Astrocyte (in vitro differentiated cells and primary cell): ENCODE measurements at regions not wholly inside any gene's neighbourhood (a gene's known extent, or its start where the extent isn't known, plus 50 kb on each side); places are given as distances from the start of the nearest gene placed in this dataset.

Experiments used
- DNase-seq: peaks from one replicate; pipeline ENCODE4 v3.0.0-alpha.2; 2010; ENCODE audit warnings: low read depth
- FAIRE-seq: peaks from 2 replicates; lab custom pipeline; 2011; peaks lifted over from hg19 to GRCh38; lab: Jason Lieb, UNC
- H2AFZ ChIP-seq: 2 replicates; pipeline ENCODE4 v1.6.0; 2012; ENCODE audit warnings: low read depth, low read length, inconsistent platforms
- H3K27ac ChIP-seq: 2 replicates; pipeline ENCODE4 v1.5.1; 2011; ENCODE audit warnings: low read depth, low read length, inconsistent platforms
- H3K27me3 ChIP-seq: 2 replicates; pipeline ENCODE4 v1.6.0; 2011; ENCODE audit warnings: low read length, inconsistent platforms; ENCODE audit not compliant: insufficient read depth
- H3K36me3 ChIP-seq: 2 replicates; pipeline ENCODE4 v1.5.1; 2011; ENCODE audit warnings: low read length, inconsistent platforms; ENCODE audit not compliant: insufficient read depth
- H3K4me1 ChIP-seq: 2 replicates; pipeline ENCODE4 v1.5.1; 2011; ENCODE audit warnings: low read length, inconsistent platforms; ENCODE audit not compliant: insufficient read depth
- H3K4me2 ChIP-seq: 2 replicates; pipeline ENCODE4 v1.6.0; 2012; ENCODE audit warnings: low read length, inconsistent platforms
- H3K4me3 ChIP-seq: 2 replicates; pipeline ENCODE4 v1.5.1; 2011; ENCODE audit warnings: low read depth, mild to moderate bottlenecking, low read length, inconsistent platforms; ENCODE audit not compliant: insufficient read depth
- H3K79me2 ChIP-seq: 2 replicates; pipeline ENCODE4 v1.6.0; 2012; ENCODE audit warnings: mild to moderate bottlenecking, low read length, inconsistent platforms; ENCODE audit not compliant: insufficient read depth
- H3K9ac ChIP-seq: 2 replicates; pipeline ENCODE4 v1.6.0; 2012; ENCODE audit warnings: mild to moderate bottlenecking, low read length, inconsistent platforms
- H3K9me3 ChIP-seq: 2 replicates; pipeline ENCODE4 v1.5.1; 2012; ENCODE audit warnings: low read depth, mild to moderate bottlenecking, low read length, inconsistent platforms; ENCODE audit not compliant: insufficient read depth
- H4K20me1 ChIP-seq: 2 replicates; pipeline ENCODE4 v1.6.0; 2012; ENCODE audit warnings: low read length, inconsistent platforms; ENCODE audit not compliant: insufficient read depth
- H3K27ac Mint-ChIP-seq: one replicate; pipeline ENCODE4 v1.8.0; 2021; ENCODE audit warnings: mild to moderate bottlenecking, mixed read lengths; ENCODE audit not compliant: unreplicated experiment
- H3K27me3 Mint-ChIP-seq: one replicate; pipeline ENCODE4 v1.8.0; 2021; ENCODE audit warnings: low read depth, mixed read lengths; ENCODE audit not compliant: unreplicated experiment
- H3K36me3 Mint-ChIP-seq: one replicate; pipeline ENCODE4 v1.8.0; 2021; ENCODE audit warnings: low read depth, mixed read lengths; ENCODE audit not compliant: unreplicated experiment
- H3K4me1 Mint-ChIP-seq: one replicate; pipeline ENCODE4 v1.8.0; 2021; ENCODE audit warnings: low read depth, mixed read lengths; ENCODE audit not compliant: unreplicated experiment
- H3K4me3 Mint-ChIP-seq: one replicate; pipeline ENCODE4 v1.8.0; 2021; ENCODE audit warnings: mild to moderate bottlenecking, moderate library complexity, mixed read lengths; ENCODE audit not compliant: unreplicated experiment
- H3K9me3 Mint-ChIP-seq: one replicate; pipeline ENCODE4 v1.8.0; 2021; ENCODE audit warnings: mild to moderate bottlenecking, mixed read lengths; ENCODE audit not compliant: unreplicated experiment
- EZH2 ChIP-seq: IDR thresholded peaks from 2 replicates; pipeline ENCODE4 v1.6.1; 2012; ENCODE audit warnings: mild to moderate bottlenecking, low read length, inconsistent platforms; ENCODE audit not compliant: insufficient read depth
- TF ChIP-seq, protein P1 (sequence below): IDR thresholded peaks from 2 replicates; pipeline ENCODE4 v1.5.1; 2011; ENCODE audit warnings: low read depth, mild to moderate bottlenecking, inconsistent platforms, low read length, moderate library complexity; ENCODE audit not compliant: insufficient read depth

DNA sequence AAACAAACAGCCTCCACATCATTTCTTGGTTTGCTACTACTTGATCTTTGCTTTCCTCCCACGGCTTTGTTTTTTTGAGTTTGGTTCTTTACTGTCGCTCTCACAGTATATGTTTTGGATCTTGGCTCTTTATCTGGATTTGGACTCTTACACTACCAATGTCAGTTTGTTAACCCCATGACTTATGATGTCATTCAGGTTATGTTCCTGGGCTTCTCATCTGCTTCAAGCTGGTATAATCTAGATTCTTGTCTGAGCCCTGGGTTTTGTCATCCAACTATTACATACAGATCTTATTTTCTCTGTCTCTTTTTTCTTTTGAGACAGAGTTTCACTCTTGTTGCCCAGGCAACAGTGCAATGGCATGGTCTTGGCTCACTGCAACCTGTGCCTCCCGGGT is 482.9 kb upstream of the TEX13C start:
- H2AFZ ChIP-seq = no peak overlapping the region
- FAIRE-seq = peak; percentile 23

DNA sequence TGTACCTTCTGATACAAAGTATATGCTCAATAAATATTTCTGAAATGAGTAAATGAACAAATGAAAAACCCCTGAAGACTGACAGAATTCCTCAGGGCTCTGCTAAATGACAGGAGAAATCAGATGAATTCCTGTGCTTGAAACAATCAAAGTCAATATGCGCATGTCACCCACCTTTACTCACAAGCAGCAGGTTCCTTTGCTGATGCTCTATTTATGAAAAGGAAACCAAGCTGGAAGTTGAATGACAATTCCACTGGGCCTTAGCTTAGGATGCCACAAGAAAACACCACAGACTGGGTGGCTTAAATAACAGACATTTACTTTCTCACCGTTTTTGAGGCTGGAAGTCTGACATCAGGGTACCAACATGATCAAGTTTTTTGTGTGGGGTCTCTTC is 477.5 kb upstream of the TEX13C start:
- H3K79me2 ChIP-seq = no peaks in the 10 kb centered on the region
- H4K20me1 ChIP-seq = no peaks in the 10 kb centered on the region
- no peaks in the 10 kb centered on the region for H3K9me3 Mint-ChIP-seq
- no peak for TF ChIP-seq EZH2
- TF ChIP-seq, protein P1, sequence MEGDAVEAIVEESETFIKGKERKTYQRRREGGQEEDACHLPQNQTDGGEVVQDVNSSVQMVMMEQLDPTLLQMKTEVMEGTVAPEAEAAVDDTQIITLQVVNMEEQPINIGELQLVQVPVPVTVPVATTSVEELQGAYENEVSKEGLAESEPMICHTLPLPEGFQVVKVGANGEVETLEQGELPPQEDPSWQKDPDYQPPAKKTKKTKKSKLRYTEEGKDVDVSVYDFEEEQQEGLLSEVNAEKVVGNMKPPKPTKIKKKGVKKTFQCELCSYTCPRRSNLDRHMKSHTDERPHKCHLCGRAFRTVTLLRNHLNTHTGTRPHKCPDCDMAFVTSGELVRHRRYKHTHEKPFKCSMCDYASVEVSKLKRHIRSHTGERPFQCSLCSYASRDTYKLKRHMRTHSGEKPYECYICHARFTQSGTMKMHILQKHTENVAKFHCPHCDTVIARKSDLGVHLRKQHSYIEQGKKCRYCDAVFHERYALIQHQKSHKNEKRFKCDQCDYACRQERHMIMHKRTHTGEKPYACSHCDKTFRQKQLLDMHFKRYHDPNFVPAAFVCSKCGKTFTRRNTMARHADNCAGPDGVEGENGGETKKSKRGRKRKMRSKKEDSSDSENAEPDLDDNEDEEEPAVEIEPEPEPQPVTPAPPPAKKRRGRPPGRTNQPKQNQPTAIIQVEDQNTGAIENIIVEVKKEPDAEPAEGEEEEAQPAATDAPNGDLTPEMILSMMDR = no peak
- H3K9me3 ChIP-seq = no peaks in the 10 kb centered on the region
- H3K36me3 ChIP-seq = no peaks in the 10 kb centered on the region
- no peak overlapping the region for H3K27ac Mint-ChIP-seq
- H3K4me3 ChIP-seq = no peak overlapping the region
- H3K4me3 Mint-ChIP-seq = no peak overlapping the region
- H3K27me3 ChIP-seq = no peaks in the 10 kb centered on the region
- no peaks in the 10 kb centered on the region for H3K4me1 ChIP-seq
- no peak overlapping the region for H3K27ac ChIP-seq
- H3K9ac ChIP-seq = no peak overlapping the region
- no peak for DNase-seq
- H3K4me1 Mint-ChIP-seq = no peaks in the 10 kb centered on the region
- H2AFZ ChIP-seq = no peak overlapping the region
- FAIRE-seq = no peak
- no peak overlapping the region for H3K4me2 ChIP-seq
- H3K36me3 Mint-ChIP-seq = no peaks in the 10 kb centered on the region
- H3K27me3 Mint-ChIP-seq = no peaks in the 10 kb centered on the region

More for the DNA sequence above, 482.9 kb upstream of the TEX13C start:
- TF ChIP-seq, protein P1 = no peak
- TF ChIP-seq EZH2 = no peak
- no peaks in the 10 kb centered on the region for H3K9me3 Mint-ChIP-seq
- no peak for DNase-seq
- no peak overlapping the region for H3K9ac ChIP-seq
- H3K36me3 ChIP-seq = no peaks in the 10 kb centered on the region
- H3K4me3 ChIP-seq = no peak overlapping the region
- no peaks in the 10 kb centered on the region for H4K20me1 ChIP-seq
- no peaks in the 10 kb centered on the region for H3K9me3 ChIP-seq
- no peak overlapping the region for H3K4me3 Mint-ChIP-seq
- H3K4me2 ChIP-seq = no peak overlapping the region
- H3K27me3 ChIP-seq = no peaks in the 10 kb centered on the region
- no peaks in the 10 kb centered on the region for H3K36me3 Mint-ChIP-seq
- H3K79me2 ChIP-seq = no peaks in the 10 kb centered on the region
- no peaks in the 10 kb centered on the region for H3K27me3 Mint-ChIP-seq
- H3K27ac ChIP-seq = no peak overlapping the region
- no peaks in the 10 kb centered on the region for H3K4me1 ChIP-seq
- no peaks in the 10 kb centered on the region for H3K4me1 Mint-ChIP-seq
- no peak overlapping the region for H3K27ac Mint-ChIP-seq

DNA sequence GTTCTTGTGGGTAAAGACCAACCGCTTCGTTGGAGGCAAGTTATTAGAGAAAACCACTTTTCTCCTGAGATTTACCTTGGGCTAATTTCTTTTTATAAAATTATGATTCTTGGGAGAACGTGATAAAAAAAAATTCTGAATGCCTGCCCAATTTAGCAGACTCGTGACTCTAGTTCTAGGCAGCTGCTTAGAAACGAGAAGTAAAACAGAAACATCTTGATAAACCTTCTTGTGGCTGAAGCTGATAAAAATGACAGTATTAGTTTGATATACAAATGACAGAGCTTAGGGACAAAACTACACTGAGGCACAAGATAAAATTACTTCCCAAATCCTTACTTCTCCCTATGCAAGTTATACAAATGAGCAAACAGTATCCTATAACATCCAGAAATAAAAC is 458.9 kb upstream of the TEX13C start:
- H3K4me3 Mint-ChIP-seq = no peak overlapping the region
- no peak for DNase-seq
- Histone ChIP-seq H3K9ac (no peak overlapping the region), H3K36me3 (no peaks in the 10 kb centered on the region), H3K79me2 (no peaks in the 10 kb centered on the region), H4K20me1 (no peaks in the 10 kb centered on the region), H3K4me1 (no peaks in the 10 kb centered on the region), H3K27ac (no peak overlapping the region), H3K27me3 (no peaks in the 10 kb centered on the region), H3K4me2 (no peak overlapping the region), H2AFZ (no peak overlapping the region), H3K9me3 (no peaks in the 10 kb centered on the region), H3K4me3 (no peak overlapping the region)
- no peaks in the 10 kb centered on the region for H3K4me1 Mint-ChIP-seq
- H3K27ac Mint-ChIP-seq = no peak overlapping the region
- H3K36me3 Mint-ChIP-seq = no peaks in the 10 kb centered on the region
- H3K9me3 Mint-ChIP-seq = no peaks in the 10 kb centered on the region
- no peak for FAIRE-seq
- TF ChIP-seq, protein P1 = no peak
- no peak for TF ChIP-seq EZH2
- no peaks in the 10 kb centered on the region for H3K27me3 Mint-ChIP-seq
